Vagina (tissue), 2 donors: ENCODE measurements at regions not wholly inside any gene's neighbourhood (a gene's known extent, or its start where the extent isn't known, plus 50 kb on each side); places are given as distances from the start of the nearest gene placed in this dataset.

Experiments
- POLR2A ChIP-seq, 2 donors: fragments of 450-650 bp; IDR thresholded peaks; one replicate each; pipeline ENCODE4 v1.6.1; 2017; ENCODE audit warnings: antibody characterized with exemption in 2 of 2, mild to moderate bottlenecking in 2 of 2, moderate library complexity in 2 of 2
- TF ChIP-seq, protein P1 (sequence below), 3 experiments: fragments of 450-650 bp in 2 of 3; fragments of 200-600 bp in 1 of 3; sonication (generic) in 1 of 3; IDR thresholded peaks; one replicate each; pipeline ENCODE4 v1.5.1; 2017 to 2019; ENCODE audit warnings: antibody characterized with exemption in 3 of 3, mild to moderate bottlenecking in 2 of 3, moderate library complexity in 2 of 3

DNA sequence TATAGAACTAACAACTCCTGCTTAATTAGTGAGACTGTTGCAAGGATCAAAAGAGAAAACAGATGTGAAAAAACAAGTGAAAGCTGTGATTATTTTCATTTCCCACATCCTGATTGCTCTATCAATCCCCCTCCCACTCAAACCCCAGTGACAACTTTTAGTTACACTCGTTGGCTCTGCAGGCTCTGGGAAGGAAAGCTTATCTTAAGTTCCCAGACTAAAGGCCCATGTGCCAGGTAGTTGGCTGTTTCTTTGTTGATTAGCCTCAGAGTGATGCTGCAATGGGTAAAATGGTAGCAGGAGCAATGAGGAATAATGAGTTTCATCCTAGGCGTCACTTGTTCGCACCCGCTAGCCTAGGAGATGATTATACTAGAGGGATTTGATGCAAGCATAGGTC is 133.3 kb upstream of the IFNE start:
- TF ChIP-seq, protein P1, sequence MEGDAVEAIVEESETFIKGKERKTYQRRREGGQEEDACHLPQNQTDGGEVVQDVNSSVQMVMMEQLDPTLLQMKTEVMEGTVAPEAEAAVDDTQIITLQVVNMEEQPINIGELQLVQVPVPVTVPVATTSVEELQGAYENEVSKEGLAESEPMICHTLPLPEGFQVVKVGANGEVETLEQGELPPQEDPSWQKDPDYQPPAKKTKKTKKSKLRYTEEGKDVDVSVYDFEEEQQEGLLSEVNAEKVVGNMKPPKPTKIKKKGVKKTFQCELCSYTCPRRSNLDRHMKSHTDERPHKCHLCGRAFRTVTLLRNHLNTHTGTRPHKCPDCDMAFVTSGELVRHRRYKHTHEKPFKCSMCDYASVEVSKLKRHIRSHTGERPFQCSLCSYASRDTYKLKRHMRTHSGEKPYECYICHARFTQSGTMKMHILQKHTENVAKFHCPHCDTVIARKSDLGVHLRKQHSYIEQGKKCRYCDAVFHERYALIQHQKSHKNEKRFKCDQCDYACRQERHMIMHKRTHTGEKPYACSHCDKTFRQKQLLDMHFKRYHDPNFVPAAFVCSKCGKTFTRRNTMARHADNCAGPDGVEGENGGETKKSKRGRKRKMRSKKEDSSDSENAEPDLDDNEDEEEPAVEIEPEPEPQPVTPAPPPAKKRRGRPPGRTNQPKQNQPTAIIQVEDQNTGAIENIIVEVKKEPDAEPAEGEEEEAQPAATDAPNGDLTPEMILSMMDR (IDR thresholded peaks at IDR 0.05), result no peak
- no peak for TF ChIP-seq POLR2A (IDR thresholded peaks at IDR 0.05)
